ENCODE measurements at regions not wholly inside any gene's neighbourhood (a gene's known extent, or its start where the extent isn't known, plus 50 kb on each side); places are given as distances from the start of the nearest gene placed in this dataset.
"Not testable (repeated sequence)": the region's sequence is repeated elsewhere in the genome, so short reads cannot be mapped to it uniquely, and the experiment has no call there.

DNA sequence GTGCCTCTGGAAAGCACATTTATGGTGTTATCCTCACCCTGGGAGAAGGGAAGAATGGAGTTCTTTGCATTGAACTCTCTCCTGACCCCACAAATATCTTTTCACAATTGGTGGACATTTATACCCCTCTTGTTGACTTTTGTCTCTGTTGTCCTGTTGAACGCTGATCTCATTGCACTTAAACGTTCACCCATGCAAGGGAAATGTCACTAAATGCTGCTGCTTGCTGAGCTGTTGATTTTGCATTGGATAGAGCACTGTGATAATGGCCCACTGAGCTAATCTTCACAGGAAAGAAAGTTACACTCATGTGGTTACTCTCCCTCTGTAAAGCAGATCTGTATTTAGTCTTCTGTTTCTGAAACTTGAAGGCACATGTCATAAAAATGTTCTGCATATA, 133.4 kb downstream of the FZD1 start:
- no peaks in the 10 kb centered on the region for H3K27me3 ChIP-seq (ENCODE audit: insufficient read depth, low read depth, severe bottlenecking)
- H3K27ac ChIP-seq: no peak overlapping the region
- TF ChIP-seq, protein P1, sequence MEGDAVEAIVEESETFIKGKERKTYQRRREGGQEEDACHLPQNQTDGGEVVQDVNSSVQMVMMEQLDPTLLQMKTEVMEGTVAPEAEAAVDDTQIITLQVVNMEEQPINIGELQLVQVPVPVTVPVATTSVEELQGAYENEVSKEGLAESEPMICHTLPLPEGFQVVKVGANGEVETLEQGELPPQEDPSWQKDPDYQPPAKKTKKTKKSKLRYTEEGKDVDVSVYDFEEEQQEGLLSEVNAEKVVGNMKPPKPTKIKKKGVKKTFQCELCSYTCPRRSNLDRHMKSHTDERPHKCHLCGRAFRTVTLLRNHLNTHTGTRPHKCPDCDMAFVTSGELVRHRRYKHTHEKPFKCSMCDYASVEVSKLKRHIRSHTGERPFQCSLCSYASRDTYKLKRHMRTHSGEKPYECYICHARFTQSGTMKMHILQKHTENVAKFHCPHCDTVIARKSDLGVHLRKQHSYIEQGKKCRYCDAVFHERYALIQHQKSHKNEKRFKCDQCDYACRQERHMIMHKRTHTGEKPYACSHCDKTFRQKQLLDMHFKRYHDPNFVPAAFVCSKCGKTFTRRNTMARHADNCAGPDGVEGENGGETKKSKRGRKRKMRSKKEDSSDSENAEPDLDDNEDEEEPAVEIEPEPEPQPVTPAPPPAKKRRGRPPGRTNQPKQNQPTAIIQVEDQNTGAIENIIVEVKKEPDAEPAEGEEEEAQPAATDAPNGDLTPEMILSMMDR (IDR thresholded peaks at IDR 0.05; ENCODE audit: low read depth, low read length): no peak
- no peak for DNase-seq
- no peaks in the 10 kb centered on the region for H3K36me3 ChIP-seq
- H3K9me3 ChIP-seq (ENCODE audit: severe bottlenecking): no peaks in the 10 kb centered on the region
- H3K4me3 ChIP-seq (ENCODE audit: low read depth, low read length): no peak overlapping the region

DNA sequence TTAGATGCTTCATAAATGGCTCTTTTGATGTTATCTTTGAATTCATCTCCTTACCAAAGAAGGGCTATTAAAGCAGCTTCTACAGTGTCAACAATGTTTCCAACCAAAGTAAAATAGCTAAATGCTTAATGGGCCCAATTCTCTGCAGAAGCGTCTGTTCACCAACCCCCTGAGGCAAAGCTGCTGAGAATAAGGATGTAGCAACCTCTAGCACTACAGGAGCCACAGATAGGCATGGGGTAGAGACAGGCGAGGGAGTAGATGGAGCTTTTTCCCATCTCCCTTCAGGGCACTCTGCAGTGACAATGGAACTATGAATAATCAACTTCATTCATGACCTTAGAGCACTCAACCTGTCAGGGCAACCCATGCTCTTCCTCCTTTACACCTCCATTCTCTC, 134.1 kb downstream of the FZD1 start:
- Histone ChIP-seq H3K9me3 (ENCODE audit: severe bottlenecking) (no peaks in the 10 kb centered on the region), H3K27ac (no peak overlapping the region), H3K27me3 (ENCODE audit: insufficient read depth, low read depth, severe bottlenecking) (no peaks in the 10 kb centered on the region), H3K4me3 (ENCODE audit: low read depth, low read length) (no peak overlapping the region), H3K36me3 (no peaks in the 10 kb centered on the region)
- TF ChIP-seq, protein P1 (IDR thresholded peaks at IDR 0.05; ENCODE audit: low read depth, low read length): no peak
- DNase-seq: no peak

DNA sequence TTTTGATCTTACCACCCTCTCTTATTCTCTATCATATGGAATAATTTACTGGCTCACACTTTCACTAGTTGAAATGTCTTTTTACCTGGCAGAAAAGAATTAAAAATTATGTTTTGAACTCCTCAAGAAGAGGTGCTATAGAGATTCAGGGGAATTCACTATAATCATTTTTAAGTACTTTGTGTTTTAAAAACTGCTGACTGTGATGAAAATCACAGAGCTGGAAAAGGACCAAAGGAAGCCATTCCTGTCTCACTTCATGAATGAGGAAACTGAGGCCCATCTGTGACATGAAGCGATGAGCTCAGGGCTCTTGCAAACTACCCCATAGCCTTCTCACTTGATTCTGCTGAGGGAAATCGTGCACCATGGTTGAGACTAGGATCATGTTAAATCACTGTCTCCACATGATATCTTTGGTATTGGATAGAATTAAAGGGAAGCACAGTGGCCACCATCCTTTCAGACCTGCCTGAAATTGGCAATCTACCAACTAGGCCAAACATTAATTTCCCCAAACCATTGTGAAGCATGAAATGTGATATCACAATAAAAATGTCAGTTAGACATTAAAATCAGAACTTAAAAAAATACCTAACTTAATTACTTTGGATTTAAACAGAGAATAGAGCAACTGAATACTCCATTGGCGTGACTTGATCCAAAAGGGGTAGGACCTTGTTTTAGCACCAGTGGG, 141.0 kb downstream of the FZD1 start:
- Histone ChIP-seq H3K9me3 (ENCODE audit: severe bottlenecking) (no peaks in the 10 kb centered on the region), H3K4me3 (ENCODE audit: low read depth, low read length) (no peak overlapping the region), H3K27me3 (ENCODE audit: insufficient read depth, low read depth, severe bottlenecking) (no peaks in the 10 kb centered on the region), H3K36me3 (no peaks in the 10 kb centered on the region), H3K27ac (no peak overlapping the region)
- TF ChIP-seq, protein P1 (IDR thresholded peaks at IDR 0.05; ENCODE audit: low read depth, low read length): no peak
- no peak for DNase-seq

DNA sequence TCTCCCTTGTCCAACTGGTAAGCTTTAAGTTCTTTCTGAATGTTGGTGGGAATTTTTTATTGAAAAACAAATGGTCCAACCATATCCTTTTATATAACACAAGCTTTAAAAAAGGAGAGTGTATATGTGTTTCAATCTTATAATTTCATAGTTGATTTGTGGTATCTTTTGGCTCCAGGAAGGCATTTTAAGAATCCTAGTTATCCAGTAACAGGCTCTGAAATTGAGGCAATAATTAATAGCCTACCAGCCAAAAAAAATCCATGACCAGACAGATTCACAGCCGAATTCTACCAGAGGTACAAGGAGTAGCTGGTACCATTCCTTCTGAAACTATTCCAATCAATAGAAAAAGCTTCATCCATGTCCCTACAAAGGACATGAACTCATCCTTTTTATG, 141.6 kb downstream of the FZD1 start:
- not testable (repeated sequence) for H3K27ac ChIP-seq; DNase-seq; H3K27me3 ChIP-seq (ENCODE audit: insufficient read depth, low read depth, severe bottlenecking); H3K36me3 ChIP-seq; H3K4me3 ChIP-seq (ENCODE audit: low read depth, low read length); H3K9me3 ChIP-seq (ENCODE audit: severe bottlenecking)

DNA sequence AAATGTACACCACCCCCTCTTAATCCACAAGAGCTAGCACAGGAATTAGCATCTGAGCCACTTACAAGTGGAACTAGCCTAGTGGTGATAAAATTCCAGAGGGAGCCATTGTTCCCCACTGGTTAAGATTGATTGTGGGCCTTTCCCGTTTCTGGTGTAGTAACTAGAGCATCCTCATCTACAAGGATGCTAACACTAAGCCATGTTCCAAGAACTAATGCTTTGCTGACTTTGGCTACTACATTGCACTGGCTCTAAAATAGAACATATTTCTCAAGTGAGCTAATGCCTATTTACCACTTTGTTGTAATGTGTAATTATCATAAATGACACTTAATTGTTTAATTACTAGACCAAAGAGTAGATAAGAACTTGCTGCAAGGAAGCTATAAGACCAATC, 143.7 kb downstream of the FZD1 start:
- Histone ChIP-seq H3K36me3 (no peaks in the 10 kb centered on the region), H3K27ac (no peak overlapping the region), H3K9me3 (ENCODE audit: severe bottlenecking) (no peaks in the 10 kb centered on the region), H3K27me3 (ENCODE audit: insufficient read depth, low read depth, severe bottlenecking) (no peaks in the 10 kb centered on the region), H3K4me3 (ENCODE audit: low read depth, low read length) (no peak overlapping the region)
- DNase-seq: no peak
- TF ChIP-seq, protein P1 (IDR thresholded peaks at IDR 0.05; ENCODE audit: low read depth, low read length): no peak

DNA sequence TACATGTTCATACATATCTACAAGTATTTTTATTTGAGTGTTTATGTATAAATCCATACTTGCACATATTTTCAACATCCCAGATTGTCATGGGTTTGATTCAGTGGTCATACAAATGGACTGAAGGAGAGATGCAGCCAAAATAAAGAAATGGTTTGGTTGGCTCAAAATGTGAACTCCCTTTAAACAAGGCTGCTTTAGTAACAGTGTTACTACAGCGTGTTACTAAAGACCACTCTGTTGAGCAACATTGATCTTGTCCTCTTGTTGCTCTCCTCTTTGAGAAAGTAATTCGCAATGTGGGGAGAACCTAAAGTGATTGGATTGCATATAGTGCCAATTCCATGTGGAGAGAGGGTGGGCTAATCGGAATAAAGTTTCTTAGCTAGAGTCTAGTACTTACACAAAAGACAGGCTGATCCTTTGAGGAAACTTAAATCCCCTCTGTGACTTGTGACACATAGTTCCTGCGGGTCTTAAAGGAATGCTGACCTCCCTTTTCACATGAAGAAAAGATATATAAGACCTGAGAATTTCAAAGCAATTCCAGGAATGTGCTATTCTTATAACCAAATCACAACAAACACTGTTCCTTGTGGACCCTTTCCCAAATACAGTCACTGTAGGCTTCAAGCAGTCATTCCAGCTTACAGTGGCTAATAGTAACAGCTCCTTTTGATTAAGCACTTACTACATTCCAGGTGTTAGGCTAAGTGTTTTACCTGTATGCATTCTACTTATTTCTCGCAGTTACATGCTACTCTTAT, 144.3 kb downstream of the FZD1 start:
- H3K36me3 ChIP-seq: no peaks in the 10 kb centered on the region
- no peaks in the 10 kb centered on the region for H3K27me3 ChIP-seq (ENCODE audit: insufficient read depth, low read depth, severe bottlenecking)
- no peak overlapping the region for H3K27ac ChIP-seq
- TF ChIP-seq, protein P1 (IDR thresholded peaks at IDR 0.05; ENCODE audit: low read depth, low read length): no peak
- DNase-seq: no peak
- no peak overlapping the region for H3K4me3 ChIP-seq (ENCODE audit: low read depth, low read length)
- H3K9me3 ChIP-seq (ENCODE audit: severe bottlenecking): no peaks in the 10 kb centered on the region
